ACHN (cell line): ENCODE measurements at regions not wholly inside any gene's neighbourhood (a gene's known extent, or its start where the extent isn't known, plus 50 kb on each side); places are given as distances from the start of the nearest gene placed in this dataset.

ENCODE experiments used
- DNase-seq: peaks from one replicate; pipeline ENCODE4 v3.0.0-alpha.2; 2015
- in situ Hi-C: cut with HindIII; loops from 2 replicates; pipeline ENCODE4 v1.10.0; 2017; ENCODE audit warnings: low sequenced_read_pairs, low pct_ligation_motif_present, low pct_unique_long_range_greater_than_20kb

GRCh38 chr2:167900435-167901114 is 346.8 kb downstream of the STK39 start:
- in situ Hi-C loops = no loop called here
- DNase-seq = no peak

GRCh38 chr2:167898340-167898739 is 349.1 kb downstream of the STK39 start:
- DNase-seq = no peak
- in situ Hi-C loops = no loop called here

GRCh38 chr2:167891841-167892240 is 355.6 kb downstream of the STK39 start:
- in situ Hi-C loops = no loop called here
- DNase-seq = no peak

GRCh38 chr2:167890739-167891138 is 356.7 kb downstream of the STK39 start:
- DNase-seq = no peak
- in situ Hi-C loops = no loop called here

- in situ Hi-C loops = no loop called here
- DNase-seq = no peak
Measured at GRCh38 chr2:167880415-167880814, 367.0 kb downstream of the STK39 start.

- in situ Hi-C loops = no loop called here
- DNase-seq = no peak
Measured at GRCh38 chr2:167875529-167875928, 371.9 kb downstream of the STK39 start.

- in situ Hi-C loops = no loop called here
- no peak for DNase-seq
Measured at GRCh38 chr2:167874812-167875211, 372.6 kb downstream of the STK39 start.

- no peak for DNase-seq
- in situ Hi-C loops = no loop called here
Measured at GRCh38 chr2:167871286-167871685, 376.1 kb downstream of the STK39 start.

GRCh38 chr2:167869200-167869599 is 378.2 kb downstream of the STK39 start:
- peak; percentile 6 for DNase-seq
- in situ Hi-C loops = no loop called here

GRCh38 chr2:167863377-167863776 is 384.0 kb downstream of the STK39 start:
- no peak for DNase-seq

GRCh38 chr2:167862782-167863181 is 384.6 kb downstream of the STK39 start:
- peak; percentile 91 for DNase-seq
- in situ Hi-C loops = no loop called here

More at GRCh38 chr2:167863377-167863776, 384.0 kb downstream of the STK39 start:
- in situ Hi-C loops = no loop called here

- no peak for DNase-seq
- in situ Hi-C loops = no loop called here
Measured at GRCh38 chr2:167862296-167862695, 385.1 kb downstream of the STK39 start.

- in situ Hi-C loops = no loop called here
- no peak for DNase-seq
Measured at GRCh38 chr2:167861574-167862193, 385.7 kb downstream of the STK39 start.

GRCh38 chr2:167860082-167860481 is 387.3 kb downstream of the STK39 start:
- no peak for DNase-seq
- in situ Hi-C loops = no loop called here

GRCh38 chr2:167859676-167860075 is 387.7 kb downstream of the STK39 start:
- in situ Hi-C loops = no loop called here
- DNase-seq = no peak

GRCh38 chr2:167858086-167858485 is 389.3 kb downstream of the STK39 start:
- in situ Hi-C loops = no loop called here
- no peak for DNase-seq

GRCh38 chr2:167857416-167857815 is 390.0 kb downstream of the STK39 start:
- in situ Hi-C loops = no loop called here

GRCh38 chr2:167856190-167856589 is 391.2 kb downstream of the STK39 start:
- no peak for DNase-seq
- in situ Hi-C loops = no loop called here

More at GRCh38 chr2:167857416-167857815, 390.0 kb downstream of the STK39 start:
- no peak for DNase-seq

GRCh38 chr2:167855211-167855610 is 392.2 kb downstream of the STK39 start:
- in situ Hi-C loops = no loop called here
- DNase-seq = no peak

GRCh38 chr2:167853717-167854116 is 393.7 kb downstream of the STK39 start:
- in situ Hi-C loops = no loop called here
- no peak for DNase-seq
